ENCODE measurements at regions not wholly inside any gene's neighbourhood (a gene's known extent, or its start where the extent isn't known, plus 50 kb on each side); places are given as distances from the start of the nearest gene placed in this dataset.

DNA sequence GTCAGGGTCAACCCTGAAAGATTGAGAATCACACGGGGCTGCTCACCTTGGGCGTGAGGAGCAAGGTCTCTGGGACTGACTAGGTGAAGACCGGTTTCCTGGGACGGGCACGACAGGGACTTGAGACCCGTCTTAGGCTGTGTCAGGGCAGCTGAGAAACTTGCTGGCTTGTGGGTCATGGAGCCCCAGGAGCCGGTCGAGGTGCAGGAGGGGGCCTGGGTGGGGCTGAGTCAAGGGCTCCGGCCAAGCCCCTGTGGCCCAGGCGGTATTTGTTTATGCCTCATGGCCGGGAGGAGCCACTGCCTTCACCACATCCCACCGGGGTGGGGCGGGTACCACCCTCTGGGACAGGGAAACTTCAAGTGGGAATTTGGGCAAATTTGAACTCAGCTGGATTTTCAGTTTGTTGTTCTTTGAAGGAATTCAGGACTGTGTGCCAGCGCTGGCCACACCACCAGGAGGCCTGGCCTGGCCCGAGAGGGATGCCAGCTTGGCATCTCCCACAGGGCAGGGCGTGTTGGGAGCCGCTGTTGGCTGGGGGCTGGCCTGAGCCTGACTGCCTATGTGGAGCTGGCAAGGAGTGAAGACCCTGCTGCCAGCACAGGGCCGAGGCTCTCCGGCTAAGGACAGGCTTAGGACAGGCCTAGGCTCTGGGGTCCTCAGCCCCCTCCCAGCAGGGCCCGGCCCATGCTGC, 116.1 kb downstream of the METRNL start:
- H3K27ac ChIP-seq (ENCODE audit: low read length in 2 of 2), result no peak overlapping the region
- peaks cover 0 to 13% (median 0%) of the 10 kb centered on the region in 3 donors for H3K9me3 ChIP-seq (ENCODE audit: control extremely low read depth in 1 of 3, control insufficient read depth in 2 of 3, insufficient read depth in 1 of 3, low read length in 2 of 3)
- no peaks in the 10 kb centered on the region for H4K20me1 ChIP-seq (ENCODE audit: control insufficient read depth, insufficient read depth, low read length, poor library complexity, severe bottlenecking)
- H3K36me3 ChIP-seq (replicated peaks in 1 of 2; ENCODE audit: control extremely low read depth in 1 of 2, control insufficient read depth in 1 of 2, extremely low read depth in 1 of 2, insufficient read depth in 2 of 2, low read length in 1 of 2), result no peaks in the 10 kb centered on the region
- no peak for TF ChIP-seq CTCF (IDR thresholded peaks at IDR 0.05)
- no peak for TF ChIP-seq EZH2 (IDR thresholded peaks at IDR 0.05; ENCODE audit: borderline replicate concordance, insufficient read depth, low read depth, low read length, poor library complexity, severe bottlenecking)
- intact Hi-C loops (cut with micrococcal nuclease), result no loop called here
- no peak for DNase-seq
- no peak overlapping the region for H3K4me3 ChIP-seq (ENCODE audit: control extremely low read depth in 1 of 5, extremely low read depth in 1 of 5, insufficient read depth in 1 of 5, low read depth in 2 of 5, low read length in 4 of 5)
- H3K27me3 ChIP-seq (replicated peaks in 1 of 4; ENCODE audit: control extremely low read depth in 1 of 4, control insufficient read depth in 3 of 4, insufficient read depth in 4 of 4, low read length in 3 of 4), result peaks cover 0 to 21% (median 2%) of the 10 kb centered on the region in 4 experiments
- no peaks in the 10 kb centered on the region for H3K79me2 ChIP-seq (ENCODE audit: control insufficient read depth, insufficient read depth, low read length)
- ChIA-PET CTCF (no interaction called here), POLR2A (no interaction called here)
- Mint-ChIP-seq H3K27ac (peak overlapping the region; percentile 46), H3K9me3 (ENCODE audit: insufficient read depth) (no peaks in the 10 kb centered on the region), H3K4me3 (no peak overlapping the region), H3K27me3 (peaks cover 4% of the 10 kb centered on the region), H3K4me1 (peaks cover 30% of the 10 kb centered on the region)
- H2AFZ ChIP-seq (ENCODE audit: insufficient read depth, low read depth, low read length, poor library complexity, severe bottlenecking), result no peak overlapping the region
- peaks cover 31 to 35% of the 10 kb centered on the region in 2 donors for H3K4me1 ChIP-seq (ENCODE audit: control insufficient read depth in 2 of 2, insufficient read depth in 2 of 2, low read length in 2 of 2)
- no peak for ATAC-seq (ENCODE audit: low read depth)
- no peak overlapping the region for H3K9ac ChIP-seq (ENCODE audit: low read length)
- no peak overlapping the region for H3K4me2 ChIP-seq (replicated peaks; ENCODE audit: low read depth, low read length, poor library complexity, severe bottlenecking)
- WGBS (ENCODE audit: insufficient coverage), result 93% methylated on average over 16 of the region's 20 CpGs

DNA sequence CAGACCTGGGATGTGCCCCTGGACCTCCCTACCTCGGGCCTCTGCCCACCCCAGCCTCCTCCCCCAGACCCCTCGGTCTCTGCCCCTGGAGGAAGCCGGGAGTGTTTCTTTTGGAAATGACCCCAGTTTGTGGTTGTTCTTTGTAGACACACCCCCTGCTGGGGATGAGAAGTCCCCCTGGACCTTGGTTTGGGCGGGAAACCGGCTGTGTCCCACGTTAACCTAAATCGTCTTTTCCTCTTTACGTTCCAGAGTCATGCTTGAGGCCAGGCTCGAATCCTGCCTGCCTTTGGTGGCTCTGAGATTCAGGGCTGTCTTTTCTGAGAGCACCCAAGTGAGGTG, 116.6 kb downstream of the METRNL start:
- ChIA-PET CTCF (no interaction called here), POLR2A (no interaction called here)
- intact Hi-C loops (cut with micrococcal nuclease), result no loop called here

More for the DNA sequence above, 116.6 kb downstream of the METRNL start:
- no peak overlapping the region for H3K4me3 ChIP-seq (ENCODE audit: control extremely low read depth in 1 of 5, extremely low read depth in 1 of 5, insufficient read depth in 1 of 5, low read depth in 2 of 5, low read length in 4 of 5)
- no peak for TF ChIP-seq CTCF (IDR thresholded peaks at IDR 0.05)
- TF ChIP-seq EZH2 (IDR thresholded peaks at IDR 0.05; ENCODE audit: borderline replicate concordance, insufficient read depth, low read depth, low read length, poor library complexity, severe bottlenecking), result no peak
- H3K27me3 ChIP-seq (replicated peaks in 1 of 4; ENCODE audit: control extremely low read depth in 1 of 4, control insufficient read depth in 3 of 4, insufficient read depth in 4 of 4, low read length in 3 of 4), result peaks cover 0 to 17% (median 2%) of the 10 kb centered on the region in 4 experiments
- no peak overlapping the region for H3K4me3 Mint-ChIP-seq
- WGBS (ENCODE audit: insufficient coverage), result 30% methylated on average over 6 of the region's 9 CpGs
- DNase-seq (no peak), ATAC-seq (ENCODE audit: low read depth) (no peak)
- H3K36me3 ChIP-seq (replicated peaks in 1 of 2; ENCODE audit: control extremely low read depth in 1 of 2, control insufficient read depth in 1 of 2, extremely low read depth in 1 of 2, insufficient read depth in 2 of 2, low read length in 1 of 2), result no peaks in the 10 kb centered on the region
- no peak overlapping the region for H3K27ac ChIP-seq (ENCODE audit: low read length in 2 of 2)
- no peaks in the 10 kb centered on the region for H3K9me3 Mint-ChIP-seq (ENCODE audit: insufficient read depth)
- H3K4me2 ChIP-seq (replicated peaks; ENCODE audit: low read depth, low read length, poor library complexity, severe bottlenecking), result no peak overlapping the region
- H3K4me1 ChIP-seq (ENCODE audit: control insufficient read depth in 2 of 2, insufficient read depth in 2 of 2, low read length in 2 of 2), result peaks cover 36 to 40% of the 10 kb centered on the region in 2 donors
- H3K79me2 ChIP-seq (ENCODE audit: control insufficient read depth, insufficient read depth, low read length), result no peaks in the 10 kb centered on the region
- peaks cover 0 to 13% (median 0%) of the 10 kb centered on the region in 3 donors for H3K9me3 ChIP-seq (ENCODE audit: control extremely low read depth in 1 of 3, control insufficient read depth in 2 of 3, insufficient read depth in 1 of 3, low read length in 2 of 3)
- H3K9ac ChIP-seq (ENCODE audit: low read length), result no peak overlapping the region
- H3K27me3 Mint-ChIP-seq, result peaks cover 4% of the 10 kb centered on the region
- H2AFZ ChIP-seq (ENCODE audit: insufficient read depth, low read depth, low read length, poor library complexity, severe bottlenecking), result no peak overlapping the region
- H4K20me1 ChIP-seq (ENCODE audit: control insufficient read depth, insufficient read depth, low read length, poor library complexity, severe bottlenecking), result no peaks in the 10 kb centered on the region
- no peak overlapping the region for H3K27ac Mint-ChIP-seq
- H3K4me1 Mint-ChIP-seq, result peaks cover 35% of the 10 kb centered on the region

Data from B cell (primary cell).